ENCODE measurements at regions not wholly inside any gene's neighbourhood (a gene's known extent, or its start where the extent isn't known, plus 50 kb on each side); places are given as distances from the start of the nearest gene placed in this dataset.

- Histone ChIP-seq H3K4me3 (ENCODE audit: insufficient read depth, low read length) (no peak overlapping the region), H2AFZ (ENCODE audit: low read length) (no peak overlapping the region), H3K79me2 (ENCODE audit: insufficient read depth, low read length) (no peaks in the 10 kb centered on the region), H4K20me1 (ENCODE audit: insufficient read depth, low read length) (no peaks in the 10 kb centered on the region), H3K36me3 (ENCODE audit: insufficient read depth, low read length) (no peaks in the 10 kb centered on the region), H3K27ac (ENCODE audit: low read depth, low read length) (no peak overlapping the region), H3K9me3 (ENCODE audit: low read depth, low read length) (no peaks in the 10 kb centered on the region), H3K4me1 (ENCODE audit: insufficient read depth, low read length) (no peaks in the 10 kb centered on the region), H3K27me3 (ENCODE audit: insufficient read depth, low read length) (no peaks in the 10 kb centered on the region), H3K4me2 (ENCODE audit: insufficient read depth, low read length) (no peak overlapping the region)
- no peak for TF ChIP-seq CTCF (IDR thresholded peaks at IDR 0.05; ENCODE audit: extremely low read depth, low read depth, low read length)
- no peak for DNase-seq (ENCODE audit: insufficient read length, low spot score, missing footprints)
These were observed 774.9 kb upstream of the NOVA1 start for GRCh38 chr14:27372771-27373170.

DNA sequence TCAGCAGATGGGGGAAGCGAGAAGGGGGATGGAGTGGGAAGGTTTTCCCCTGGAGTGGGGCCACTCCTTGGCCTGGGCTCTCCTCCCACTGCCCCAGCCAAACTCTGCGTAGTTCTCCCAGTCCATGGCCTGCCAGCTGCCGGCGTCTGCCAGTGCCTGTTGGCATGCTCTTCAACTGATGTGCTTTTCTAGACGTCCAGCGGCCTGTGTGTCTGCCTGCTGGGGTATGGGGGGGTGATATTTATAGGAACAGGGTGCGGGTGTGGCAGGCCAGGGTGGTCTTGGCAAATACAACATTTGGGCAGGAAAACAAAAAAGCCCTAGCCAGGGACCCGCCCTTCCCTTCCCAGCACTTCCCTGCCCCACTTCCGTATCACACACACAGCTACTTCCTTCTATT is 786.3 kb upstream of the NOVA1 start:
- no peak overlapping the region for H3K27ac ChIP-seq (ENCODE audit: low read depth, low read length)
- no peak for DNase-seq (ENCODE audit: insufficient read length, low spot score, missing footprints)
- H2AFZ ChIP-seq (ENCODE audit: low read length) = no peak overlapping the region
- no peaks in the 10 kb centered on the region for H3K4me1 ChIP-seq (ENCODE audit: insufficient read depth, low read length)
- H3K36me3 ChIP-seq (ENCODE audit: insufficient read depth, low read length) = no peaks in the 10 kb centered on the region
- no peaks in the 10 kb centered on the region for H3K9me3 ChIP-seq (ENCODE audit: low read depth, low read length)
- no peaks in the 10 kb centered on the region for H3K27me3 ChIP-seq (ENCODE audit: insufficient read depth, low read length)
- no peak overlapping the region for H3K4me3 ChIP-seq (ENCODE audit: insufficient read depth, low read length)
- TF ChIP-seq CTCF (IDR thresholded peaks at IDR 0.05; ENCODE audit: extremely low read depth, low read depth, low read length) = no peak
- no peaks in the 10 kb centered on the region for H3K79me2 ChIP-seq (ENCODE audit: insufficient read depth, low read length)
- no peaks in the 10 kb centered on the region for H4K20me1 ChIP-seq (ENCODE audit: insufficient read depth, low read length)
- no peak overlapping the region for H3K4me2 ChIP-seq (ENCODE audit: insufficient read depth, low read length)

- no peaks in the 10 kb centered on the region for H3K79me2 ChIP-seq (ENCODE audit: insufficient read depth, low read length)
- no peaks in the 10 kb centered on the region for H4K20me1 ChIP-seq (ENCODE audit: insufficient read depth, low read length)
- H3K4me1 ChIP-seq (ENCODE audit: insufficient read depth, low read length) = no peaks in the 10 kb centered on the region
- H3K4me3 ChIP-seq (ENCODE audit: insufficient read depth, low read length) = no peak overlapping the region
- H3K9me3 ChIP-seq (ENCODE audit: low read depth, low read length) = no peaks in the 10 kb centered on the region
- H3K27ac ChIP-seq (ENCODE audit: low read depth, low read length) = no peak overlapping the region
- no peaks in the 10 kb centered on the region for H3K27me3 ChIP-seq (ENCODE audit: insufficient read depth, low read length)
- DNase-seq (ENCODE audit: insufficient read length, low spot score, missing footprints) = no peak
- H2AFZ ChIP-seq (ENCODE audit: low read length) = no peak overlapping the region
- TF ChIP-seq CTCF (IDR thresholded peaks at IDR 0.05; ENCODE audit: extremely low read depth, low read depth, low read length) = no peak
- no peak overlapping the region for H3K4me2 ChIP-seq (ENCODE audit: insufficient read depth, low read length)
- no peaks in the 10 kb centered on the region for H3K36me3 ChIP-seq (ENCODE audit: insufficient read depth, low read length)
These were observed 788.6 kb upstream of the NOVA1 start for GRCh38 chr14:27386391-27386790.

GRCh38 chr14:27387463-27387862 is 789.6 kb upstream of the NOVA1 start:
- no peaks in the 10 kb centered on the region for H4K20me1 ChIP-seq (ENCODE audit: insufficient read depth, low read length)
- no peak for TF ChIP-seq CTCF (IDR thresholded peaks at IDR 0.05; ENCODE audit: extremely low read depth, low read depth, low read length)
- H3K27me3 ChIP-seq (ENCODE audit: insufficient read depth, low read length) = no peaks in the 10 kb centered on the region
- no peaks in the 10 kb centered on the region for H3K9me3 ChIP-seq (ENCODE audit: low read depth, low read length)
- DNase-seq (ENCODE audit: insufficient read length, low spot score, missing footprints) = no peak
- no peaks in the 10 kb centered on the region for H3K4me1 ChIP-seq (ENCODE audit: insufficient read depth, low read length)
- H3K4me2 ChIP-seq (ENCODE audit: insufficient read depth, low read length) = no peak overlapping the region
- no peak overlapping the region for H2AFZ ChIP-seq (ENCODE audit: low read length)
- H3K36me3 ChIP-seq (ENCODE audit: insufficient read depth, low read length) = no peaks in the 10 kb centered on the region
- H3K27ac ChIP-seq (ENCODE audit: low read depth, low read length) = no peak overlapping the region
- no peaks in the 10 kb centered on the region for H3K79me2 ChIP-seq (ENCODE audit: insufficient read depth, low read length)
- no peak overlapping the region for H3K4me3 ChIP-seq (ENCODE audit: insufficient read depth, low read length)
